ENCODE measurements at regions not wholly inside any gene's neighbourhood (a gene's known extent, or its start where the extent isn't known, plus 50 kb on each side); places are given as distances from the start of the nearest gene placed in this dataset.

DNA sequence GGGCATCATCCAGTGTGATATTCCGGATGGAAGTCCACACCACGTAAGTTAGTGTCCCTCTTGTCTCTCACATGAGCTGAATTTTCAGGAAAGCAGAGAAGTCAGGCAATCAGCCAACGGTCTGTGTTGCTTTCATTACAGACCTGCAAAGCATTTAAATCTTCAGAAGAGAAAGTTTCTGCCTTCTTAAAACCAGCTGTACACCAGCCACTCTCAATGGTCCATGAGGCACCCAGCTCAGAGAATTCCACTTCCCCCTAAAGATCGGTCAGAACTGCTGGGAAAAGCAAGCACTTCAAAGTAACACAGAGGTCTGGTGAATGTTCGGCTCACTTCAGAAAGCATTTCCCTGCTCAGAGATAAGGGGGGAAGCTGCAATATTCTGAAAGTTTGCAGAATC is 903.7 kb downstream of the EPHA3 start:
- FAIRE-seq (no peak), DNase-seq (ENCODE audit: low spot score) (no peak)

GRCh38 chr3:90011596-90011995 is 904.2 kb downstream of the EPHA3 start:
- FAIRE-seq (no peak), DNase-seq (ENCODE audit: low spot score) (no peak)

DNA sequence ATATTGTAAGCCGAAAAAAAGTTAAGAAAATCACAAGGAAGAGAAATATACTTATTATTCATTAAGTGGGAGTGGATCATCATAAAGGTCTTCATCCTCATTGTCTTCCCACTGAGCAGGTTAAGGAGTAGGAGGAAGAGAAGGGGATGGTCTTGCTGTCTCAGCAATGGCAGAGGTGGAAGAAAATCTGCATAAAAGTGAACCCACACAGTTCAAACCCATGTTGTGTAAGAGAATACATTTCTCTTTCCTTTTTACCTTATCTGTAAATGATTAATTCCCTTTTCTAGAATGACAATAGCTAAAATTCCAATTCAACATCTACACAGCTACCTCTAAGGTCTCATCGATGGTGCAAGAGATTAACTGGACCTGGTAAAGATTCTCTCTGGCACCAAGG is 904.6 kb downstream of the EPHA3 start:
- no peak for FAIRE-seq
- no peak for DNase-seq (ENCODE audit: low spot score)

- no peak for DNase-seq (ENCODE audit: low spot score)
- FAIRE-seq: no peak
These were observed 908.4 kb downstream of the EPHA3 start for GRCh38 chr3:90015688-90016356.

- no peak for DNase-seq (ENCODE audit: low spot score)
- FAIRE-seq: no peak
These were observed 909.1 kb downstream of the EPHA3 start for GRCh38 chr3:90016555-90016954.

DNA sequence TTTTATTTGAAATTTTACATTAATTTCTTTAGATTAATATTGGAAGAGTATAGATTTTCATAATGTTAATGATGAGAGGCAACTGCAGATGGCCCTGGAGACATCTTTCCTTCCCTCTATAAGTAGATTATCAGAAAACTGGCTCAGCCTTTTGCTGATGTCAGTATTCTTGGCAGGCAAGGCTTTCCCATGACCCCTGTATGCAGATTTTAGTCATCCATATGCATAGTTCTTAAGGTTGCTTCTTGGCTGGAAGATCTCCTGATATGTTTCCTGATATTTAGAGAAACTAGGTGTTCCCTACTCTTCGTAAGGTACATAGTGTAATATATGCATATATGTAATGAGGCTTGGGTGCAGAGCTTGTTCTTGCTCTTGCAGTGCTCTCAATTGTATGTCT is 911.4 kb downstream of the EPHA3 start:
- FAIRE-seq: no peak
- DNase-seq (ENCODE audit: low spot score): no peak

DNA sequence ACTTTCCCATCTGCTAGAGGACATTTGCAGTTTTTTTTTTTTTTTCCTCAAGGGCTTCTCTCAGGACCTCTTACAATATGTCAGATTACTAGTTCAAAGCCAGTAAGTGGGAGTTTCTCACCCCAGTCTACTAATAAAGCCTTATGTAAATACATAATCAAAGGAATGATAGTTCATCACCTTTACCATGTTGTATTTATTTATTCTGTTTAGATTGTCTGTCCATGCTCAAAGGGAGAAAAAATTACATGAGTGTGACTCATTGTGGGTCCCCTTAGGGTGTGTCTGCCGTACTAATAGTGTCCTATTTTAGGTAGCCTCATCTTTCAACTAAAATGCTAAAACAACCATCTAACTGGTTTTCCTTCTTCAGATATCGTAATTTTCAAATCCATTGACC is 917.6 kb downstream of the EPHA3 start:
- FAIRE-seq: no peak
- no peak for DNase-seq (ENCODE audit: low spot score)

- DNase-seq (ENCODE audit: low spot score): no peak
- no peak for FAIRE-seq
These were observed 919.0 kb downstream of the EPHA3 start for GRCh38 chr3:90026406-90026805.

DNA sequence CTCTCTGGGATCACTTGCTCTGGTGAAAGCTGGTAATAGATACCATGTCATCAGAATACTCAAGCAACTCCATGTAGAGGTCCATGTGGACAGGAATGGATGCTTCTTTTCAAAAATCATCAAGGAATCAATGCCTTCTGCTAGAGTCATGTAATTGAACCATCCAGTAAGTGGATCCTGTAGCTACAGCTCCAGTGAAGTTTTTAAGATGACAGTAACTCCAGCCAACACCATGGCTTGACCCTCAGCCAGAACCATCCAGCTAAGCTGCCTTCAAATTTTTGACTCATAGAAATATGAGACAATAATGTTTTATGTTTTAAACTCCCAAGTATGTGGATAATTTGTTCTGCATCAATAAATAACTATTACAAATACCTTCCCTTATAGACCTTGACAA is 923.7 kb downstream of the EPHA3 start:
- FAIRE-seq (no peak), DNase-seq (ENCODE audit: low spot score) (no peak)

- no peak for DNase-seq (ENCODE audit: low spot score)
- FAIRE-seq: no peak
These were observed 925.7 kb downstream of the EPHA3 start for GRCh38 chr3:90032980-90033641.

- no peak for DNase-seq (ENCODE audit: low spot score)
- no peak for FAIRE-seq
These were observed 926.6 kb downstream of the EPHA3 start for GRCh38 chr3:90034038-90034437.

GRCh38 chr3:90035643-90036042 is 928.2 kb downstream of the EPHA3 start:
- DNase-seq (ENCODE audit: low spot score) (no peak), FAIRE-seq (no peak)

- FAIRE-seq (no peak), DNase-seq (ENCODE audit: low spot score) (no peak)
These were observed 929.6 kb downstream of the EPHA3 start for GRCh38 chr3:90036939-90037469.

DNA sequence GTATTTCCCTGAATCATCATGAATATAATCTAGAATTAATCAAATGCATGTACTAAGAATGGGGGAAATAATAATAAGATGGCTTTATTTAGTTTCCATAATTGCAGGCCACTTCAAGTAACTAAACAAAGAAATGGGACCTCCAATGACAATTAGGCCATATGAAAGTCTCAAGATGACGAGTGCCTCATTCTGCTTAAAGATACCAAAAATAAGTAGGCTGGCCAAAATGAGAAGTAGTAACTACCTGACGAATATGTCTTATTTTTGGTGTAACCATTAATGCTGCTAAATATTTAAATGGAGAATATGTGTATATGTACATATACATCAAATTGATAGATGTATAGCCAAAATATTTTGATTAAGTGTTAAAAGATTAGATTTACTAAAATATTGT is 932.6 kb downstream of the EPHA3 start:
- DNase-seq (ENCODE audit: low spot score) (no peak), FAIRE-seq (no peak)

DNA sequence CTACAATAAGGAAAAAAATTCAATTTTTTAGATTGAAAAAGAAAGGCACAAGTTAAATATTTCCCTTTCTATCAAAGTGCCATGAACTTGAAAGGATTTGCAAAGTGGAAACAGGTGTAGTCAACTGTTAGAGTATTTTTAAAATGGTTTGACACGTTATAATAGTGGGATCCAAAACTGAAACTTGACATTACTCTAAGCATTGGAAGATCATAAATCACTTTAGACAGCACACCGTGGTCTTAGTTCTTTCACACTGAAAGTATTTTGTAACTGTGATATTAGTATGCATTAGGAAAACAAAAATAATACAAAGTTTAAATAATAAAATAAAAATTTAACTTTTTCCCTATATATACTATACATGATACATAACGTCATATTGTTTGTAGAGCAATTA is 933.1 kb downstream of the EPHA3 start:
- DNase-seq (ENCODE audit: low spot score): no peak
- no peak for FAIRE-seq

DNA sequence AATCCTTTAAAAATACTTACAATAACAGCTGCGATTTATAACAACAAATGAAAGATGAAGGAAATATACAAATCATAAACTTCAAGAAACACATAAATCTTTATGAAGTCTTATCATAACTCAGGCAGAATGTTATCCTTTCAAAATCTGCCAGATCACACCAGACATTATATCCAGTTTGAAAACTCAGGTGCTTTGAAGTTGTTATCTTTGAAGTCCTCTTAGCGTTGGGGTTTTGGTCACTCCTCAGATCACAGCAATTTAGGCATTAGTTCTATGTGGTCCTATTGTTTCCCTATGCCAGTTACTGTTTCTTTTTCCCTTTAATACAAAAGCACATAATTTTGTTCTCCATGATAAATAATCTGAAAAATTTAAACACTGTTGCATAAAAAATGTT is 934.6 kb downstream of the EPHA3 start:
- DNase-seq (ENCODE audit: low spot score) (no peak), FAIRE-seq (no peak)

DNA sequence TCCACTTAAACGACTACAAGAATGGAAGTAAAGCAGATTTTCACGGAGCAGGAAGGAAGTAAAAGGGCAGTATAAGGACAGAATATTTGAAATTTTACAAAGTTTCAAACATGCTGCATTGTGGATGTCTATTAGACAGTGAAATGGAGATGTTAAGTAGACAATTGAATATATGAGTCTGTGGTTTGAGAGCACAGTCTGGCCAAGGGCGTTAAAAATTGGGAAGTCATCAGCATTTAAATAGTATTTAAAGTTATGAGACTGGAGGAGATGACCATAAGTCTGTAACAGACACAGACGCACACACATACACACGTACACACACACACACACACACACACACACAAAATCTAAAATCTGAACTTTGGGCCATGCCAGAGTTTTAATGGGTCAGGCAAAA is 935.9 kb downstream of the EPHA3 start:
- DNase-seq (ENCODE audit: low spot score): no peak
- no peak for FAIRE-seq

- FAIRE-seq: no peak
- no peak for DNase-seq (ENCODE audit: low spot score)
These were observed 936.8 kb downstream of the EPHA3 start for GRCh38 chr3:90044084-90044816.

DNA sequence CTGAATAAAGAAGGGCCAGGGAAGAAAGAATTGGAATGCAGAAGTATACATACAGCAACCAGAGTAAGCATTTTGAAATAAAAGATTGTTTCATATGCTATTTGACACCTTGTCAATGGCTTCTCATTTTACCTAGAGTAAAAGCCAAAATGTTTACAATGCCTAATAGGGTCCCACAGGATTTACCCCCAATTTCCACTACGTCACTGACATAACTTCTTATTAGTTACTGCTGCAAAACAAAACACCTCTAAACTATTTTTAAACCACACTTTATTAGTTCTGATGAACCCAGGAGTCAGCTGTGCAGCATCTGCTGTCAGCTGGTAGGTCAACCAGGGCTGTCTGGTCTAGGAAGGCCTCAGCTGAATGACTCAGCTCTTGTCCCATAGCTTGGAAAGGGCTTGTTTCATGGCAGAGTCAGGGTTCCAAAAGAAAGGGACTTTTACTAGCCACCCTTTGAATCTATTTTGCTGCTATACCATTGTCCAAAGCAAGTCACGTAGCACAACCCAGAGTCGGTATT is 945.1 kb downstream of the EPHA3 start:
- FAIRE-seq (no peak), DNase-seq (ENCODE audit: low spot score) (no peak)

DNA sequence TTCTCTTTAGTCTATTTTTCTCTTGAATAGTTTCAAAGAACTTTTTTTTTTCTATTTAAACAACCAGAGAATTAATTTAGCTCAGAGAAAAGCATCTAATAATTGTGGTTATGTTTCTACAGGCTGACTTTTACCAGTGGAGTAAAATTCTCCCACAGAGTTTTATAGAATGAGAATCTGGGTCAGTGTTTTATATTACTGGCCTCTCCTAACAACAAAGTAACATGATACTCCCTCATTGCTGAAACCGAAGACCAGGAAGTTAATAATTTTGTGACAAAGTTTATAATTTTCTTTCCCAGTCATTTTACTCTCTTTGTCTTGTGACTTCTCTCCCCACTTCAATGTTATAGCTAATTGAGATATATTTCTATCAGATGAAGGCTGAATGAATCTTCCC is 946.9 kb downstream of the EPHA3 start:
- FAIRE-seq: no peak
- no peak for DNase-seq (ENCODE audit: low spot score)

DNA sequence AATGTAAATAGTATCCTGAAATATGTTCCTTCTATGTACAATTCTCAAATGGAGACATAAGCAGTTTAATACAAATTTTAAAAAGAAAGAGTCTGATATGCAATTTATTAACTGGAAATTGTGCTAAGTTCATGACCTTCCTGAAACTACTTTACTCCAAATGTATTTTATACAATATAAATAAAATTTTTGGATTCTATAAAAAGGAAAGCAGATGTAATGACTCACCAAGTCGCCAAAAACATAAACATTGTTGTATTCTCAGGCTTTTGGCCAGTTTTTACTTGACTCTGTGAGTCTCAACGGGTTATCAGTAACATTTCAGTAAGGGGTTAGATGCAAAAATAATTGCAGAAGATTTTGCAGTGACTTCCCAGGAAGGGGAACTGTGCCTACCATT is 948.2 kb downstream of the EPHA3 start:
- DNase-seq (ENCODE audit: low spot score) (no peak), FAIRE-seq (no peak)

- no peak for FAIRE-seq
- DNase-seq (ENCODE audit: low spot score): no peak
These were observed 949.0 kb downstream of the EPHA3 start for GRCh38 chr3:90056281-90057032.

All from RCC 7860 (cell line).